ENCODE measurements at regions not wholly inside any gene's neighbourhood (a gene's known extent, or its start where the extent isn't known, plus 50 kb on each side); places are given as distances from the start of the nearest gene placed in this dataset.
"Not testable (repeated sequence)": the region's sequence is repeated elsewhere in the genome, so short reads cannot be mapped to it uniquely, and the experiment has no call there.

DNA sequence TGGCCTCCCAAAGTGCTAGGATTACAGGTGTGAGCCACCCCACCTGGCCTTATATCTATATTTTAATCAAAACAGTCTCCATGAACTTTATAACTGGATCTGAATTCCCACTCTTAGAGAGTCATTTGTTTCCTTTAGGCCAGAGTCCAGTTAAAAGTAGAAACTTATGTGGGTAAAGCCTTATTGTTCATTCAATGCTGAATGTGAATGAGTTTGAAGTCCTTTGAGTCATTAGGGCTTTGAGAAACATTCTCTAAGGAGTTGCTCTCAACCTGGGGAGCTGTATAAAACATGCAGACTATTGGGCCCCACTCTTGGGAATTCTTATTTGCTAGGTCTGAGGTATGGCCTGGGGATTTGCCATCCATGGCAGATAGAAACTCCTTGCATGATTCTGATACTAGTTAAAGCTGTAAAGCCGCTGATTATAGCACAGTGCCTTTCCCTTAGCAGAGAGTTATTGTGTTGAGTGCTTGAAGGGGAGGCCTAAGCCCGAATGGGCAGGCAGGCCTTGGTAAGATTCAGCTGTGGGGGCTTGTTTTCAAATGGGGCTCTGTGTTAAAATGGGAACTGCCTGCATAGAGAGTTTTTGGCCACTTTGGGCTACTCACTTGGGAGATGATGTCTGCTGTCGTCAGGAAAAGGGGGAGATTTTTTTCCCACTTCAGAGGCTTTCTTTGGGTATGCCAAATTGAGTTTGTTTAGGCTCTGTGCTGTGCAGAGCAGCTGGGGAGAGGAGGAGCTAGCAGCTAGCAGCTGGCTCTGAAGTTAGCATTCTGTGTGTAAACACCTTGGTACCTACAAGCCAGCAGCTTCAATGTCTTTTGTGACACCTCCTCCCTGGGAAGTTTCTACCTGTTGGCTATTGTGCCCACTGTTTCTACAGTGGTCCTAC is 117.5 kb downstream of the DACT1 start:
- DNase-seq, result no peak

DNA sequence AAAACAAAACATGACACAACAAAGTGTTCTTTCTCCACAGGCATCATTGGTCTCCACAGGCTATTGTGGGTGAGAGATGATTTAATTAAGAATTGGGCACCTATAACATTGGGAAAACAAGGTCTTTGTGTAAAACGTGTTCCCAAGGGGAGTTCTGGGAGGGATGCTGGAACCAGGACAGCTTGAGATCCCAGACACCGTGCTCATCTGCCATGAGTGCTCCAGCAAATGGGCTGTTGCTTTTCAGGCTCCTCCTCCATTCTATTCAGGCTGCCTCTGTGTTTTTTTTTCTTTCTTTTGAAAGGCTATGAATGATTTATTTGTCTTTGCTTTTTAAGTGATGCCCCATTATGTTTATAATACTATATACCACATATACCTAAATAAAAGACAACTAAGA is 122.4 kb downstream of the DACT1 start:
- DNase-seq, result no peak

DNA sequence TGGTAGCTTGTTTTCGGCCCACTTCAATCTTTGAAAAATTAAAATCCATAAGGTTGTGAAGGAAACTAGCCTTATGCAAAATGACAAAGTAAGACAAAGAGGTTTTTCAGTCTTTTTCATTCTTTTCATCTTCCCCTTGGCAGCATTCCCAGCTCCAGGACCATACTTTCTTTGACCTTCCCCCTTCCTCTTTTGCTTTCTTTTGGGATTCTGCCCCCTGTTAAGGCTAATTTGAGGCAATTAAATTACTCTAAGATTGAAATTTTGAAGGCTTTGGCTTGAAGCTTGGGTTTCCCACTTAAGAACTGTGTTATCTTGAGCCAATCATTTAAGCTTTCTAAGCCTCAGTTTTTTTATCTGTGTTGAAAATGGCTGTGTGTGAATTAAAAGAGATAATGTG is 124.9 kb downstream of the DACT1 start:
- no peak for DNase-seq

DNA sequence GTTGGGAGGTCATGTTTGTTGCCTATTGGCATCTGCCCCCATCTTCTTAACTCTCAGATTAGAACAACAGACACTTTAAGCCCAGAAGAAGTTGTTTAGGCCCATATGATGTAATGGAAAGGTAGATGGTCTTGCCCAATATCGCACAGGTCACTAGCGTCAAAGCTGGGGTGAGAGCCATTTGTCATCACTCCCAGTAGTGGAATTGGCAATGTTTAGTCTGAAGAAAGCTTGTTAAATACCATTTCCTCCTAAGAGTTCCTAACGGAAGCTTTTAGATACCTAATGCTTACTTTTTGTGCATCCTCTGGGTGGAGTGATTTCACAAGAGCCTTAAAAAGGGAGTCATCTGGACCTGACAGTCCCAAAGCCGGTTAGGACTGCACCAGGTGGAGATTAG is 125.4 kb downstream of the DACT1 start:
- no peak for DNase-seq

DNA sequence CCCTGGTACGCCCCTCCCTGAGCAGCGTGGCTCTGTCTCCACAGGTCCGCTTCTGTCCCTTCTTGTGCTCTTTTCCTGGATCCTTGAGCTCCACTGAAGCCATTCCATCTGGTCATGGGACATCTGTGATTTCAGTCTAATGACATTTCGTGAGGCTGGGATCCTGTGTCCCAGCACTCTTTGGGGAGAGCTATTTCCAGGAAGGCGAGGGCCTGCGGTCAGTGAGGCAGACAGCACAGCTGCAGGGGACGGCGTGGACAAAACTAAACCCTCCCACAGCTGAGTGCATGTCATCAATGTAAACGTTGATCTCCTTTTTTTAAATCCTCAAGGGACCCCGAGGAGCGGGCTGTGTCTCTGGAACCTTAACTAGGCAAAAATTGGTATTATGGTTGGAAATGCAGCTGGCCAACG is 127.7 kb downstream of the DACT1 start:
- no peak for DNase-seq

DNA sequence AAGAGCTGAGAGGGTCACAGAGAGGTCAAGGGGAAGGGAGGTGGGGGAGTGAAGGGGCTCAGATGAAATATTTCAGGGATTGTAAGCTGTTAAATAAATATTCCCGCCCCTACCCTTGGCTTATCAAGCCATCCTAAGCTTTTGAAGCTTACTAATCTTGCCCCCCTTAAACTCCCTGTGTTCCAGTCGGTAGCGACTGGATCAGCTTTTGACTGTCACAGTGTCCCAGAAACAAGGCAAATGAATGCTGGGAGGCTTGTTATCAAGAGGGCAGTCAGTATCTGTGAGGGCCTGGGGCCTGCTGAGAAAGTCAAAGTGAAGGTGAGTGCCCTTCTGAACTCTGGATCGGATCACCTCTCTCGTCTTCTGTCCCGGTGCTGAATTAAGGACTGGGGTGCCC is 128.1 kb downstream of the DACT1 start:
- no peak for DNase-seq

DNA sequence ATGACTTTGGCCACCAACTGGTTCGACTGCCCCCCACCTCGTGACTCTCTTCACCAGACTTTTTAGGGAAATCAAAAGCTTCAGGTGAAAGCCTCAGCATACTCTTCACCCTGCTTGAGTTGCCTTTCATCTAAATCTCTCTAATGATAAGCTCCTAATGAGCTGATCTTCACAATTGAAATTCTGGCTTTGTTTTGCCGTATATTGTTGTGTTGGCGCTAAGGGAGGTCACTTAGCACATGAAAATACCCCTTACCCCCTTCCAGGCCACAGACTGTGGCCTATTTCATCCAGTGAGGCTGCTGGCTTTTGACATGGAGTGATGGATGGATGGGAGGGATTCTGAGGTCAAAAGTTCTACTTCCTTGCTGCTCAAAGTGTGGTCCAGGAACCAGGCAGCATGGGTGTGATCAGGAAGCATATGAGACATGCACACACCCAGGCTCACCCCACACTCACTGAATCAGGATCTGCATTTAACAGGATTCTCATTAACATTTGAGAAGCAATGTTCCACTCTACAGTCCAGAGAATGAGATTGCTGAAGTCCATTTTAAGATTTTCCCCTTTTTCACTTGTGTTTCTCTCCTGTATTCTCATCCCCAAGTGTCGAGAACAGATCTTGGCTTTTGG is 131.4 kb downstream of the DACT1 start:
- DNase-seq, result no peak

DNA sequence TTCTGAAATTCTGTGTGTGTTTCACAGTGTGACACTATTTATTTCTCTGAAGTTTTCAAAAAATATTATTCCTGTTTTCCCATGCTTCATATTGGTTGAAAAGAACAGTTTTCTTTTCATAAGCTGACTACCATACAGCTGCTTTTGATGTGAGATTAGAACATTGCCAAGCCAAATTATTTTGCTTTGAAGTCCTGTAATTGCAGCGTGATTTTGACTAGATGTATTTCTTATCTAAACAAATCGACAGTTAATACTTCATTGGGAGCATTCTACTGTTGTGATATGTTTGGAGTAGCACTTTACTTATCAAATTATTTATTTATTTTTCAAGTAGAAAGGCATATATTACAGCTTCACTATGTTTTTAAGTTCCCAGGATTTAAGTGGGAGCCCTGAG is 132.0 kb downstream of the DACT1 start:
- no peak for DNase-seq

DNA sequence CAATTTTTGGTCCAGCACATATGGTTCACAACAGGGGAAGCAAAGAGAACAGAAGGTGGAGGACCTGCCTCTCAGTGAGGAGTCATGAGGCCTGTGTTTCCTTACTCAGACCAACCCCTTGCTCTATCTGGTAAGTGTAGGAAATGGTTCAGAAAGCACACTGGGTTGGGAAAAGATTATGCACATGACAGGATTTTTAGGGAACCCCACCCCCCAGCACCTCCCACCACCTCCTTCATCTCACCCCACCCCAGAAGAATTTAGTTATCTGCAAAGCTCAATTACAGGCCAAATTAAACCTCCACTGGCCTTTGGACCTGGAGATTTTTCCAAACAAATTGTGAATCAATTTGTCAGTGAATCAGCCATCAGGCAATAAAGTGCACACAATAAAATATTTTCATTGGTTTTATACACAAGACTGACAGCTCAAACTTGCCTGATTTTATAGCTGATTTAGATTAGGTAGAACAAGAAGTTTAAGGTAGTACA is 132.8 kb downstream of the DACT1 start:
- no peak for DNase-seq

DNA sequence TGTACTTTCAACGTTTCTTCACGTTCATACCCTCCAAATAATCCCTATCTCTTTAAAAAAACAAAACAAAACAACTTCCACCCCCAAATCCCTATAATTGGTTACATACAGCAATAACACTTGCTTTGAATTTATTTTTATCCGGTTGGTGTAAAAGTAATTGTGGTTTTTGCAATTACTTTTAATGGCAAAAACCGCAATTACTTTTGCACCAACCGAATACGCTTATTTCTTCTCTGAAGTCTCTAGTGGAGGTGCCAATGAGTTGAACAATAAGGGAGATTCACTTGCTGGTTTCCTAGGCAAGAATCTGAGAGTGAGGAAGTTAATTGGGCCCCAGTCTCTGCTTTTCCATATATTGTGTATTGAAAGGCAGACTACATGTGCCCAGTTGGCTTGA is 133.3 kb downstream of the DACT1 start:
- no peak for DNase-seq

DNA sequence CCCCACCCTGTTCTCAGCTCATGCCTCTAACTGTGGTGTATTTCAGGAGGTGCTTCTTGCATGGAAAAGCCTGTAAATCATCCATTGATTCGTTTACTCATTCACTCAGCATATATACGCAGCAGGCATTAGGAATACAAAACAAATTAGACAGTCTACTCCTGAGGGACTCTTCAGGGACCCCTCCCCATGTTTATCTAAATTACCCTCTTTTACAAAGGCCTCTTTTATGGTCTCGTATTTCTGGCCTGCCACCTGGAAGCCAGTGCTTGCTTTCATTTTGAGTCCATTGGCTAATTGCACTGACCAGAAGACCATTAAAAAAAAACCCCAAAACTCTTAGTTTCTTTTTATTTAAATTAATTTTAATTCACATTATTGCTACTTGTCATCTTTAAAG is 134.4 kb downstream of the DACT1 start:
- DNase-seq, result no peak

DNA sequence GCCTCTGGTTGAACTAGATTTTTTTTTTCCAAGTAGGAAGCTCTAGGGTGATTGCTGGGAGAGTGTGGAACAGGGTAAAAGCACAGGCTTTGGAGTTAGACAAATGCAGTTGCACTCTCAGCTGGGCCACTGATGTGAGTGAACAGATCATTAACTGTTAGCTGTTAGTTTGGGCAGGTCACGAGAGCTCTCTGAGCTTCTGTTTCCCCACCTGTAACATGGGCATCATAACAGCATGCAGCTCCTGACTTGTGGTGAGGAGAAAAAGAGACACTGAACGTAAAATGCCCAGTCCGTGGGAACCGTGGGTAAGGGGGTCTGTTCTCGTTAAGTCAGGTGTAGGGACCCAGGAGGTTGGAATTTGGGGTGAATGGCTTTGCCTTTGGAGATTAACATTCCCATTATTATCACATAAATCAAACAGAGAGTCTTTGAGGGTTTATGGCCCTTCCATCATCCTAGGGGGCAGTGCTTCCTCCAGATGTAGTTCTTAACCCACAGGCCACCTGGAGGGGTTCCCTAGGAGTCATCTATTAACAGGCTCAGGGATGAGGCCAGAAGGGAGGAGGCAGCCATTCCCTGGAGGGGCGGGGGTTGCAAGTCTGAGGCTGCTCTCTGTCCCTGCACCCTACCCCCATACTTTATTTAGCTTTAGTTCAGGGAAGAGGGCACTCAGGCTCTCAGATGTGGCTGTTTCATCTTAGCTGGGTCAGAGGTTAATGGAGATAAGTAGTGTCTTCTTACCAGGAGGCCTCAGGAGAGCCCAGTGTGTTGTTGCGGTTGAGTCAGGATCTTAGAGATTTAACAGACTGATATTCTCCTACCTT is 135.2 kb downstream of the DACT1 start:
- DNase-seq, result peak; percentile 28

DNA sequence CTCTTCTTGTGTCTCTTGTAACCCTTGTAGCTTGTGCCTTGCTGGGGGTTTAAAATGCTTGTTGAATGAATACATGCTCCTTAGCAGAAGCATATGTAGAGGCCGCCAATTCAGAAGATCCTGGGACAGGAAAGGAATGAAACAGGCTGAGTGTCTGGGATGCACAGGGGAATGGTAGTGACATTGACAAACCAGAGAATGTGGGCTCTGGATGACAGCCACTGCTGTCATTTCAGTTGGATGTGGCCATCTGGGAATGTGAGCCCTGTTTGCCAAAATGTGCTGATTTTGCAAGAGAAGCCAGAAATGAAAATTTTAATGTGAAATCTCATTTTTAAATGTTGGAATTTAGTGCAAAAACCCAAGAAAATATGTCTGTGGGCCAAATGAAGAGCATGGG is 136.8 kb downstream of the DACT1 start:
- no peak for DNase-seq

DNA sequence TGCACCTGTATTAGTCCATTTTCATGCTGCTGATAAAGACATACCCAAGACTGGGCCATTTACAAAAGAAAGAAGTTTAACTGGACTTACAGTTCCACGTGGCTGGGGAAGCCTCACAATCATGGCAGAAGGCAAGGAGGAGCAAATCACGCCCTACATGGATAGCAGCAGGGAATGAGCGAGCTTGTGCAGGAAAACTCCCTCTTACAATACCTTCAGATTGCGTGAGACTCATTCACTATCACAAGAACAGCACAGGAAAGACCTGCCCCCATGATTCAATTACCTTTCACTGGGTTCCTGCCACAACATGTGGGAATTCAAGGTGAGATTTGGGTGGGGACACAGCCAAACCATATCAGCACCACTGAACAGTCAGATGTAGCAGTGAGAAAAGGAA is 137.4 kb downstream of the DACT1 start:
- DNase-seq, result not testable (repeated sequence)

DNA sequence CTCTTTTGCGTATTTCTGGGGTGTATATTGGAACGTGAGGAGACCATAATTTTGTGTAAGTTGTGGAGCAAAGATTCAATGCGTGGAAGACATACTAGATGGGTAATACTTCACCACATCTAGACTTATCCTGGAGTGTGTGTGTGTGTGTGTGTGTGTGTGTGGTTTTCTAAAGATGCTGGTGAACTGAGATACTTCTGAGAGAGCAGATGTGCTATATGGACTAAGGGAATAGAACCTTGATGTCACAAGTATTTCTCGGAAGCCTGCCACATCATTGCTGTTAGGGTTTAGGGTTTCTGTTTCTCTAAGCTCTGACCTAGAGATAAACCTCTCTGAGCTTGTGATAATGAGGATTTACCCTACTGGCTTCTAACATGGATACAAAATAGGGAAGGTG is 138.8 kb downstream of the DACT1 start:
- no peak for DNase-seq

DNA sequence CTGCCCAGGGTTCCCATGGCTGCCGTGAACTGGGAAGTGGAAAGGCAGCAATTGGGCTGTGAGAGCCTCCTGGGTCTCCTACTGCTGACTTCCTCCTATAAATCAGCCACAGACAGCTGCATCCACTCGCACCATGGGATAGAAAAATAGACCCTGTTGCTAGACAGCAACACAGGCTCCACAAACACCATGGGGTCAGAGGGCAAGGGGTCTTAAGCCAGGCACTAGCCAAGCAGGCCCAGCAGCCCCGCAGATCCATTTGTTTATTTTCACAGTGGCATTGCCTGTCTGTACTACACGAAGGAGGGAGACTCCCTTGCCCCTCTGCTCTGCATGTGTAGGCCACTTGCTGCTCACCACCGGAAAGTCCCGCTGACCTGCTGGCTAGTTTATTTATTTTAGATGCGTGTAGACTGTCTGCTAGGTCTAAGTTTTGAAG is 139.8 kb downstream of the DACT1 start:
- no peak for DNase-seq

DNA sequence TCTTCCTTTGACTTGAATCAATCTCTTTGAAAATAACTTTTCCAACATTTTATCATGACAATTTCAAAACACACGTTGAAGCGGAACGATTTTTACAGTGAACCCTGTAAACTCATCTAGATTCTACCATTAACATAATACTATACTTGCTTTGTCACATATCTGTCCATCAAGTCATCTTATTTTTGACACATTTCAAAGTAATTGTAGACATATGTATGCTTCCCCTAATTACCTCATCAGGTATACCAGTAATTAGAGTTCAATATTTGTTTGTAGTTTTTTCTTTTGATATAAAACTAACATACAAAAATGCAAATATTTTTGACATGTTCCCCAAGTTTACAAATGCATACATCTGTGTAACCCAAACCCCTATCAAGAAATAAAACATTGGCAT is 140.4 kb downstream of the DACT1 start:
- no peak for DNase-seq

DNA sequence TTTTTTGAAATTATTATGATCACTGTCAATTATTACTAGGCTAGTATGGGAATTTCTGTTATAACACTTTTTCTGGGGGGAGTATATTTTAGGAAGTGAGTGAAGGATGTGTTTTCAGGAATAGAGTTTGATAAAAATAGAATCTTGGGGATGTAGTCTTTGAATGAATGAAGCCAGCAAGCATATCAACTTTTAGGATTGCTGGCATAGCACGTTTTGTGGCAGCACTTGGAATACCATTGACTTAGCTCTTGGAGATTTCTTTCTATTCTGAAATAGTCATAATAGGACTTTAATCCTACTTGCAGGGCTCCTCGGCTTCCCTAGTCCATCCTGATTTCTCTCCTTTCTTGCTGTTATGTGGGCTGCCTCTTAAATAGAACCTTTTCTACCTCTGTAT is 141.6 kb downstream of the DACT1 start:
- no peak for DNase-seq

DNA sequence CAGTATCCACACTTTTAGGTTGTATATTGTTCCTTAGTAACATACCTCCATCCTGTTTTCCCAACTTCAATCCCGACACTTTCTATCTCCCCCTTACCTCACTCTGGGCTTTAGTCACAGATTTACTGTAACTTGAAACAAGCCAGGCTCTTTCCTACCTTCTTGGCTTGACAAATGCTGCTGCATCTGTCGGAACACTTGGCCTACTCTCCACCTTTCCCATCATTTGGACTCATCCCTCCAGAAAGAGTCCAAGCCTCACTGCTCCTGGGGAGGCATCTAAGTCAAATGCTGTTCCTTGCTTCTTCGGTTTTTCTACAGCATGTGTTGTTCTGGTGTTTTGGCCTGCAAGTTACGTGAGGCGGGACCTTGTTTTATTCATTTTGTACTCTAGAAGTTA is 142.4 kb downstream of the DACT1 start:
- no peak for DNase-seq

DNA sequence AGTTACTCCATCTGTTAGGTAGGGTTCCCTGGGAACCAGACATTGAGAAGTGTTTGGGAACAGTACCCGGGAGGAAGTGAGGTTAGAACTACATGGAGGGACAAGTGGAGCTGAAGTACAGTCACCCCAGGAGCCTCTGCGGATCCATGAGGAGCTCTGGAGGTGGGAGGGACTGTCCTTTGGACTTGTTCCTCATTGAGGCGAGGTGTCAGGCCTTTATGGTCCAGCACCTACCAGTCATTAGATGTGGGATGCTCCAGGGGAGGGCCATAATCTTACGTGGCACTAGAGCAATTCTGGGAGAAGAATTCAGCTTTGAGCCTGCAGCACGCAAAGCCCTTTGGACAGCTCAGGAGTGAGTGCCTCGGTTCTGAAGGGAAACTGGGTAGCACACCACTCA is 142.8 kb downstream of the DACT1 start:
- DNase-seq, result no peak

DNA sequence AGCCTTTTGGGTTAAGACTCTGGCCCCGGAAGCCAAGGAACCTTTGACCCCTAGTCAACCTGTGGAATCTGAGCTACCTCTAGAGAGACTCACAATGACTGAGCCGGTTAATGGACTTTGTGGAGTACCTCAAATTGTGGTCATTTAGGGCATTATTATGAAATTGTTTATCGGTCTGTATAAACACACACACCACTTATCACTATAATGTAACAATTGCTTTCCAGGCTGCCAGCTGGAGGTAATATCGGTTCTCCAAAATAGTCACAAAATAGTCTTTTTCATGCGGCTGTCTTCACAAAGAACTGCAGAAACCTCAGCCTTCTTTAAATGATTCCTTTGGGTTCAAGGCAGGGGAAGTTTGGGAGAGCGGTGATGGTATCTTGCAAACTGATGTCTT is 144.2 kb downstream of the DACT1 start:
- no peak for DNase-seq

DNA sequence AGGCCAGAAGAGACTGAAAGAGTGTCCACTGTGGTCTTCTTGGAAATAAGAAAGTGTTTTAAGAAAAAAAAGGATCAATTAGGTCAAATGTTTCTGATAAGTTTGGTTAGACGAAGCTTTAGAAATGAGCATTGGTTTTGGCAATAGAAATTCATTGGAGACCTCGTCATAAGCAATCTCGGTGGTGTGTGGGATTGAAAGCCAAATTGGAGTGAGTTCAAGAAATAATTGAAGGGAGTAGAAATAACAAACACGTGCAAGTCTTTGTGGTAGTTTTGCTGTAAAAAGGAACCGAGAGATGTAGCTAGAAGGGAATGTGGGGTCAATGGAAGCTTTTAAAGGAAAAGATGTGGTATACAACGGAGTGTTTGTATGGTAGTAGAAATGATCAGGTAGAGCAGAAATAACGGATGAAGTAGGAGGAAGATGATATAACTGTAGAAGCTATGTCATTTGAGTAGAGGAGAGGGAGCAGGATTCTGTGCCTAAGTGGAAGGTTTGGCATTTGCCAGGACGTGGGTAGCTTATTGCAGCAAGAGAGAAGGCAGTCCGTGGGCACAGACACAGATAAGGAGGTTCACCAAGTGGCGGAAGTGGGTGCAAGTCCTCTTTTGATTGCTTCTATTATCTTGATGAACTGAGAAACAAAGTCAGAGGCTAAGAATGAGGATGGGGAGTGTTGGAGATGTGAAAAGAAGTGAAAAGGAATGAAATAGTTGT is 146.2 kb downstream of the DACT1 start:
- DNase-seq, result peak; percentile 25

DNA sequence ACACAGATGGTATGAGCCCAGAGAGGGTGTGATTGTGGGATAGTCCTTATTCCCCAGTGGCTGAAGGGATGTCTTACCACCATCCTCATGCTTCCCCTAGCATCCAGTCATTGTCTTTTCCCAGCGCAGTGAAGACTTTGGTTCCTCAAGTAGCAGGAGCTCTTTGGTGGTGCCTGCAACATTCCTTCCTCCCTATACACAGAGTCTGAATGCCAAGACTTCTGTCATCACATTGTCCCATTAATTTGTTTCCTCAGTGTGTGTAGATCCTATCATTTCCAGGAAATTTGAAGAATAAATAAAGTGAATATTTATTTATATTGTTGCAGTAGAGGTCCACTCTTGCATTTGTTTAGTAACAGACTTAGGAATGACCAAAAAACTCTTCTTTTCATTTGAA is 147.2 kb downstream of the DACT1 start:
- peak; percentile 34 for DNase-seq
